ENCODE measurements at regions not wholly inside any gene's neighbourhood (a gene's known extent, or its start where the extent isn't known, plus 50 kb on each side); places are given as distances from the start of the nearest gene placed in this dataset.
"Not testable (repeated sequence)": the region's sequence is repeated elsewhere in the genome, so short reads cannot be mapped to it uniquely, and the experiment has no call there.

DNA sequence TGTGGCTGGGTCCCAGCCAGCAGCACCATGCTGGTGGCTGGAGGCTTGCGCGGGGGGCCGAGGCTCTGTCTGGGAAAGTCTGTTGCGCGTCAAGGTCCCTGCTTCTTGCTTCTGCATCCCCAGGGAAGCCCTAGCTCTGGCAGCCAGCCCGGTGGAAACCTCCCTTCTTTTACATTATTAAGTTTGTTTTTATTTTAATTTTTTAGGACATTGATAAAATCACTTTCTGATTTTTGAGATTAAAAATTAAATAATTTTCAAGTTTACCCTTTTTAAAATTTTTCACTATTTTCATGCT lies 81.6 kb downstream of the TRIM51G start:
- DNase-seq (ENCODE audit: low spot score); intact Hi-C loops (cut with DNase I): not testable (repeated sequence)

DNA sequence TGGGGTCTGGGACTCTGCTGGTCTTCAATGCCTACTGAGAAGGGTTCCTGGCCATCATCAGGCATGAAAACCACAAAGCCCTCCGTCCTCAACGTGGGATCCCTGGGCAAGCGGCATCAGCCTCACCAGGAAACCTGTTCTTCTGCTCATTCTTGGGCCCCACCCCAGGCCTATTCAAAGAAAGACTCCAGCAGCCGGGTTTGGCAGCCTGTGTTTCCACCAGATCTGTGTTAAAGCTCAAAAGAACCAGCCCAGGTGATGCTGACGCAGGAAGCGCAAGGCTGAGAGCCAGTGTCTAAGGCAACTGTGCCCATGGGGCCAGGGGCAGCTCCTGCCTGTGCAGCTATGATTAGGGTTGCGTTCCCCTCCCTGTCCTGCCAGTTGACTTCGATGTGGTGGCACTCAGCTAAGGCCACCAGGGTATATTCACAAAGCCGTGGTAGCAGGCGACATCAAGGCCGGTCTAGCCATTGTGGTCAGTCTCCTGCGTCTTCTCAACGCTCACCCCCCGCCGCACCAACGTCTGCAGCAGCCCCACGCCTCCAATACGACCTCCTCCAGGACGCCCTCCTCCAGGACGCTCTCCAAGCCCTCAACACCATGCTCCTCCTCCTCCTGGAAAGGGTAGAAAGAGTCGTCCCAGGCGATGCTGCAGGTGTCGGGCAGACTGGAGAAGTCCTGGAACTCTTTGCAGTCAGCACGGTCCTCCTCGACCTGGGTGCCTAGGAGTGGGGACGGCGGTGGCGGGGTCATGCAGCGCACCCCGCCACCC lies 82.1 kb downstream of the TRIM51G start:
- peak; percentile 59 for DNase-seq (ENCODE audit: low spot score)

DNA sequence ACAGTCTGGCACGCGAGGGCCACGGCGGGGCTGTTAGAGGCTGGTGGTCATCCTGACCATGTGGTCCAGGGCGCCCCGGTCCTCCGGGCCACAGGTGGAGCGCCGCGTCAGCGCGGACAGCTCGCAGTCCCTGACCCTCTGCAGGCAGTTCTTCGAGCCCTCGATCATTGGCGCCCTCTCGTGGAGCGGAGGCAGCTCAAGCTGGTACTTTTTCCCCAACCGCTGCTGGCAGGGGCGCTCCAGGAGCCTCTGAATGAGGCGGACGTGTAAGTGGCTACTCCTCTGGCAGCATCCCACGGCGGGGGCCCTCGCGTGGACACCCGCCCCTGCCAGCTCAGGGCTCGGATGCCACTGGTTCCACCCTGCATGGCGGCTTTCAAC lies 82.9 kb downstream of the TRIM51G start:
- intact Hi-C loops (cut with DNase I); DNase-seq (ENCODE audit: low spot score): not testable (repeated sequence)

More for the DNA sequence above, 82.1 kb downstream of the TRIM51G start:
- intact Hi-C loops (cut with DNase I): not testable (repeated sequence)

DNA sequence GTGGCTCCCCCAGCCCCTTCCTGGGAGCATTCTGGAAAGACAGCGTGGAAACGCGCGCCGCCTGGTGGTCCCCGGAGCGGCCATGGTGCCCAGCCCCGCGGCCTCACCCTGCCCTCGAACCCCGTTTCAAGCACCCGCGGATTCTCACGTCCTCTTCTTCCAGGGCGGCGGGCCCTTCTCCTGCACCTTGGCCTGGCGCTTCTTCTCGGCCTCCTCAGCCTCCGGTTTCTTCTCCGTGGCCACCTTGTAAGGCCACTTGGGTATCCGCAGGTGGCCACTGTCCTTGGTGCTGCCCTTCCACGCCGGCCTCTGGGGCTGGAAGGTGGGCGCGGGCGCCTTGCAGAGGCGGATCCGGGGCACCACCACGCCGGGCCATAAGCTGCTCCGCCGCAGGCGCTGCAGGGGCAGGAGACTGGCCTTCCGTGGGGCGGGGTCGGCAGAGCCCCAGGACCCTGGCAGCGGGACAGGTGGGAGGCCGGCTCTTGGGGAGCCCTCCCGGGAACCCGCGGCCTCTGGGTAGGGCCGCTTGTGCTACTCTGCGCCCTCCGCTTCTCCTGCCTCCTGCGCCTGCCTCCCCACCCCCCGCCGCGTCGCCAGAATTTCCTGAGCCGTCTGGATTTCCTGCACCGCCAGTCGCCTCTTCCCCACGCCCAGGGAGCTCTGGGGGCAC lies 83.4 kb downstream of the TRIM51G start:
- intact Hi-C loops (cut with DNase I): no loop called here
- peak; percentile 72 for DNase-seq (ENCODE audit: low spot score)

DNA sequence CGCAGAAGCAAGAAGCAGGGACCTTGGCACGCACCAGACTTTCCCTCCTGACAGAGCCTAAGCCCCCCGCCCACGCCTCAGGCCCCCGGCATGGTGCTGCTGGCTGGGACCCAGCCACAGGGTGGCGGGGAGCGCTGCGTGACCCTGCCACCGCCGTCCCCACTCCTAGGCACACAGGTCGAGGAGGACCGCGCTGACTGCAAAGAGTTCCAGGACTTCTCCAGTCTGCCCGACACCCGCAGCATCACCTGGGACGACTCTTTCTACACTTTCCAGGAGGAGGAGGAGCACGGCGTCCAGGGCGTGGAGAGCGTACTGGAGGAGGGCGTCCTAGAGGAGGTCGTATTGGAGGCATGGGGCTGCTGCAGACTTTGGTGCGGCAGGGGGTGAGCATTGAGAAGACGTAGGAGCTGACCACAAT lies 103.7 kb downstream of the TRIM51G start:
- DNase-seq (ENCODE audit: low spot score): peak; percentile 54
- intact Hi-C loops (cut with DNase I): no loop called here

DNA sequence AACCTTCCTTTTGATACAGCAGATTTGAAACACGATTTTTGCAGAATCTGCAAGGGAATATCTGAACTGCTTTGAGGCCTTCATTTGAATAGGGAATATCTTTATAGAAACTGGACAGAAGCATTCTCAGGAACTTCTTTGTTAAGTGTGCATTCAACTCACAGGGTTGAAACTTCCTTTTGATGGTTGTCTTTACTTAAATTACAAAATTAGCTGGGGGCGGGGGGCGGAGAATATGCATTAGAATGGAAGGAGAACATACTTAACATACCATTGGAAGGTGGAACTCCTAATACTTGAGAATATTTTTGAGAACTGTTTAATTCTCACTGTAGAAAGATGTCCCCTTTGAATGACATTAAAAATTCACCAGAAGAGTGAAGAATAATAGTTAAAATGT lies 104.4 kb downstream of the TRIM51G start:
- DNase-seq (ENCODE audit: low spot score): no peak
- intact Hi-C loops (cut with DNase I): no loop called here
